Fibroblast of skin of abdomen (primary cell): ENCODE measurements at regions not wholly inside any gene's neighbourhood (a gene's known extent, or its start where the extent isn't known, plus 50 kb on each side); places are given as distances from the start of the nearest gene placed in this dataset.
"Not testable (repeated sequence)": the region's sequence is repeated elsewhere in the genome, so short reads cannot be mapped to it uniquely, and the experiment has no call there.

Source experiments
- DNase-seq: peaks from one replicate; pipeline ENCODE4 v3.0.0-alpha.2; 2013

- no peak for DNase-seq
These were observed 361.2 kb downstream of the NPR3 start for GRCh38 chr5:33072296-33072695.

- no peak for DNase-seq
These were observed 361.6 kb downstream of the NPR3 start for GRCh38 chr5:33072726-33073125.

- DNase-seq, result no peak
These were observed 362.8 kb downstream of the NPR3 start for GRCh38 chr5:33073881-33074327.

- DNase-seq, result peak; percentile 64
These were observed 363.4 kb downstream of the NPR3 start for GRCh38 chr5:33074548-33074947.

GRCh38 chr5:33075731-33076130 is 364.6 kb downstream of the NPR3 start:
- DNase-seq, result no peak

GRCh38 chr5:33079548-33079947 is 361.2 kb upstream of the TARS1 start:
- no peak for DNase-seq

GRCh38 chr5:33080287-33080686 is 360.5 kb upstream of the TARS1 start:
- DNase-seq, result no peak

GRCh38 chr5:33088176-33088575 is 352.6 kb upstream of the TARS1 start:
- no peak for DNase-seq

- peak; percentile 83 for DNase-seq
These were observed 349.0 kb upstream of the TARS1 start for GRCh38 chr5:33091571-33092363.

GRCh38 chr5:33092719-33093118 is 348.0 kb upstream of the TARS1 start:
- DNase-seq, result no peak

- DNase-seq, result peak; percentile 62
These were observed 338.2 kb upstream of the TARS1 start for GRCh38 chr5:33102551-33102950.

GRCh38 chr5:33105521-33105941 is 335.2 kb upstream of the TARS1 start:
- DNase-seq, result peak; percentile 81

GRCh38 chr5:33110496-33110895 is 330.3 kb upstream of the TARS1 start:
- peak; percentile 47 for DNase-seq

- no peak for DNase-seq
These were observed 326.4 kb upstream of the TARS1 start for GRCh38 chr5:33114361-33114760.

- DNase-seq, result no peak
These were observed 325.3 kb upstream of the TARS1 start for GRCh38 chr5:33115467-33115866.

- DNase-seq, result no peak
These were observed 321.9 kb upstream of the TARS1 start for GRCh38 chr5:33118761-33119415.

- DNase-seq, result peak; percentile 86
These were observed 320.1 kb upstream of the TARS1 start for GRCh38 chr5:33120671-33121070.

- DNase-seq, result no peak
These were observed 311.5 kb upstream of the TARS1 start for GRCh38 chr5:33129309-33129708.

- no peak for DNase-seq
These were observed 304.0 kb upstream of the TARS1 start for GRCh38 chr5:33136785-33137184.

GRCh38 chr5:33138145-33138544 is 302.6 kb upstream of the TARS1 start:
- not testable (repeated sequence) for DNase-seq

GRCh38 chr5:33143405-33144123 is 297.2 kb upstream of the TARS1 start:
- no peak for DNase-seq

GRCh38 chr5:33146881-33147280 is 293.9 kb upstream of the TARS1 start:
- no peak for DNase-seq

- peak; percentile 90 for DNase-seq
These were observed 292.7 kb upstream of the TARS1 start for GRCh38 chr5:33148076-33148513.
